SW480 (cell line): ENCODE measurements at regions not wholly inside any gene's neighbourhood (a gene's known extent, or its start where the extent isn't known, plus 50 kb on each side); places are given as distances from the start of the nearest gene placed in this dataset.
A peak's percentile ranks its signal among the peaks of the same experiment; 100 is the strongest.

Source experiments
- DNase-seq: peaks from one replicate; pipeline ENCODE4 v3.0.0-alpha.2; 2016; ENCODE audit warnings: low spot score

DNA sequence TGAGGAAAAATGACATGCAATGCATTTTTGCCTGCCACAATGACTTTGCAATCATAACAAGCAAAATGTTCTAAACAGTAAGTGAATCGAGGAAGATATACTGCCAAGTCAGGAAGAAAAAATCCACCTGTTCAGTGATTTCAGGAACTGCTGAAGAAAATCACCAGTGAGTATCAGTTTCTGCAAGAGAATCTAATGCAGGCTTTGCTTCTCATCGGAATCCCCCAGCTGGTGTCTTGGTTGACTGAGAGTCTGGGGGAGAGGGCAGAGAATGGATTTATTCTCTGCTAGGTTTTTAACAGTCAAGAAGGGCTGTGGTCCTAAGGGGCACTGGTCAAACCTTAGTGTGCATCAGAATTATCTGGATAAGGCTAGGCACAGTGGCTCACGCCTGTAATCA is 363.4 kb downstream of the CDH26 start:
- no peak for DNase-seq

DNA sequence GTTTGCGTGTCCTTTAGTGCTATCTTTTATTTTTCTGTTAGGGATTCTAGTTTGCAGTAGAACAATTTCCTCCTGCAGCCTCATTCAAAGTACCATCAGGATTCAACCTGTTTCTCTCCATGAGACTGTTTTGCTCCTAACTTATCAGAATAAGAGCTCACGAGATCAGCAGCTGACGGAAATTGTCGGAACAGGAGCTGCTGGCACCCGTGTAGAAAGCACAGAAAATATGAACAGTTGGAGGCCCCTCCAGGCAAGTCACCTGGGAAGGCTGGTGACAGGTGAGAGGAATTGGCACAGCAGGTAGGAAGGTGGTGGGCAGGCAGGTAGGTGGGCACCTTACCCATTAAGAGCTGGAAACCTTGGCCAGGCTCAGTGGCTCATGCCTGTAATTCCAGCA is 368.6 kb downstream of the CDH26 start:
- DNase-seq = no peak

DNA sequence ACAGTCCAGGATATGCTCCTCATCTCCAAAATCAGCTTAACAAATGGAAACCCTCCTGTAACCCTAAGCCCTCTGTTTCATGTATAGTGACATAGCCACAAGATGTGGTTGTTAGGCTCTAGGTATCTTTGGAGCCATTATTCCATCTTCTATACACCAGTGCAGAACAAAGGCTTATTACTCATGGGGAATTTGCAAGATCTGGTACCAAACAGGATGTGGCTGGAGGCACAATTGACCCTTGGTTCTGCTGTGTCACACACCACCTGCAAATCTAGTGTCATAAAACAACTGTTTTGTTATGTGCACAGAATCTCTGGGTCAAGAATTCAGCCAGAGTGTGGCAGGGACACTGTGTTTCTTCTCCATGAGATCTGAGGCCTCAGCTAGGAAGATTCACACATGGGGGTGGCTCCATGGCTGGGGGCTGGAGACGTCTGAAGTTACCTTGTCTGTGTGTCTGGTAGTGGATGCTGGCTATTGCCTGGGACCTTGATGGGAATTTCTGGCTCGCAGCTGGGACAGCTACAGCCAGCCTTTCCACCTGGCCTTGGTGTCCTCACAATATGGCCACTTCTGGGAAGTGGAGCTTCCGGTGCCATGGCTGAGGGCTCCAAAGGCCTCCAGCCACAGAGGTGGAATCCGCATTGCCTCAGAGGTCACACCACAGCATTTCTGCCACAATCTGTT is 369.9 kb downstream of the CDH26 start:
- DNase-seq = peak; percentile 77

DNA sequence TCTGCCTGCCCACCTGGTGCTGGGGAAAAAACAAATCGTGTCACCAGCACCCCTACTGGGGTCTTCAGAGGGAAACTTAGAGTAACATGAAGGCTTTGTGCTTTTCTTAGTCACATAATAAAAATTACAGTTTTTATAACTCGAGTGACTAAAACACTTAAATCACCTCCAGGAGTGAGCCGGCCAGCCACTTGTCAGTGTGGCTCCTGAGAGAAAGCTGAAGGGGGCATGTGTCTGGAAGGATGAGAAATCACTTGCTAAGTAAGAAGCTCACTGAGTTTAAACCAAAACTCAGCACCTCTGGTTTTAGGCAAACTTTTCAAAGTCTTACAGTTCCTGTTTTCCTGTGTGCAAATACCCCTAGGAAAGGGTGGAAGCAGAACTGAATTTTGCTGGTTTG is 372.2 kb downstream of the CDH26 start:
- DNase-seq = no peak

DNA sequence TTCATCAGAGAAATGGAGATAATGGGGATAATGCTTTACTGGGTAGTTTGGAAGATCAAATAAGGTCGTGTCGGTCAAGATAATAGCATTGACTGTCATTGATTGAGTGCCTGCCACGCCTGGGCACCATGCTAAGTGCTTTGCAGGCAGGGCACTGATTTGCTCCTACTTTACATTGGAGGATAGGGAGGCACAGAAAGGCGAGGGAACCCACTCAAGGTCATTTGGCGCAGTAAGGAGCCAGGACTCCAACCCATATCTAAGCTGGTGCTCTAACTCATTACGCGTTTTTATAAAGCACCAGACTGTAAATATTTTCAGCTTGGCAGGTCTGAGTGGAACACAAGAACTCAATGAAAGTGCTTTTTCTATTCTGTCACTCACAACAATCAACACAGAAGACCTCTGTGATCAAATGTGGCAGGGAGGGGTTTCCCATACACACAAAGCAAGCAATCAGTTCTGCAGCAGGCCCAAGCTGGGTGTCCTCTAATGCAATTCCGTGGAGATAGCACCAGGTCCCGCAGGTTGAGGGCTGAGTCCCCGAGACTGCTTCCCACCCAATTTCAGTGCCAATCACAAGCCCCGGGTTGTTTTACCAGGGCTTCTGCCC is 373.6 kb downstream of the CDH26 start:
- no peak for DNase-seq

DNA sequence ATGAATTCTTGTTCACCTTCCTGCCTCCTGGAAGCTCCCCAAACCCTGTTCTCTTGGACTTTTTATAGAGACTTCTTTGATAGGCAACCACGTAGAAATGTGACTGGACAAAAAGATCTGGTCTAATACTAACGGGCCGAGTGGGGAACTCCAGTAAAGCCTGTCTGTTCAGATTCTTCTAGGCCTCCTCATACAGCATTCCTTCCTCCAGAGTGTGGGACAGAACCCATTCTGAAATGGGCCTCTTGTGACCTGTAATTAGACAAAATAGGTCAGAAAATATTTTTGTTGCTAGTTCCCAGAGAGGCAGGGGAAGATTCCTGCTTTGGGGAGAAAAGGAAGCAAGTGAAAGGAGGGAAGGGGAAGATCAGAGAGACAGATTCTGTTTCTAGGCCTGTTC is 374.3 kb downstream of the CDH26 start:
- DNase-seq = no peak

DNA sequence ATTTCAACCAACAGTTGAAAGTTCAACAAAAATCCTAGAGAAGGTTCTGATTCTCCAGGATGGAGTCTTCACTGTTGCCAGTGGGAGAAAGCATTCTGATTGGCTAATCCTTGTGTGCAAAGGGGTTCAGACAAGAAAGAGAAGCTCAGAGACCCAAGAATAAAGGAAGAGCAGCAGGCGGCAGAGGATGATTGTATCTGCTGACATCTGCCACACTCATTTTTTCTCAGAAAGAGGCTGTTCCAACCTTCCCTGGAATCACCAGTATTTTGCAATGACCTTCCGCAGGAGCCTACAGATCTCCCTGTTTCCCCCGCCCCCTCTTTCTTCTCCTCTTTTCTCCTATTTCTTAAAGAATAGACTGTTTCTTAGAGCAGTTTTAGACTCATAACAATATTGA is 376.7 kb downstream of the CDH26 start:
- no peak for DNase-seq

DNA sequence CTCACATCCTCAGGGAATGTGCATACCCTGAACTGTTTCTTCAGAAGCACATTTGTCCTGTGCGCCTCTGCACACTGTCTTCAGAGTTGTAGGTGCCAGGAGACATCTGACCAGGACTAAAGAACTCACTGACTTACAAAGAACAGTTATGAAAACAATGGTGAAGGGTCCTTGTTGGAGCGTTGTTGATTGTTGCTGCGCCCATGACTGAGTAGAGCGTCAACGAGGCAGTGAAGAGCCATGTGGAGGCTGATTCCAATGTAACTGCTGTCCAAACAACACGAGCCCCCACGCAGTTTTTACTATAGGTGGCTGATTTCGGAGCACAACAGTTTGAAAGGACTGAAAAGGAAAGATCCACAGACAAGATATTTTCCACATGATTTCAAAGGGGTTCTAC is 380.3 kb downstream of the CDH26 start:
- no peak for DNase-seq

DNA sequence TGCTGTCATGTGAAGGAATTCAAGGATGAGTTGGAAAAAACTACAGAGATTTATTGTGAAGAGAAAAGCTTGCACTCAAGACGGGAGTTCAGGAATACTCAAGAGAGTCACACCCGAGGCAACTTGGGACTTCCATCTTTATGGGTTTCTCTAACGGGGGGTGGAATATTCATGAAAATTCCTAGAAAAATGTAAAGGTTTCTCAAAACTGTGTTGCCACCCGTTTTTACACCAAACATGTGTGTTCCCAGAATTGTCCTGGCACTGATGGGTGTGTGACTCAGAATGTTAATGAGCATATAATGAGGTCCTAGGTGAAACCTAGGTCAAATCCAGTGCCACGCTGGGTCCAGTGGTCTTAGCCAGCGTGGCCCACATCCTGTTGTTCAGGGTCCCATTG is 381.5 kb downstream of the CDH26 start:
- DNase-seq = no peak

DNA sequence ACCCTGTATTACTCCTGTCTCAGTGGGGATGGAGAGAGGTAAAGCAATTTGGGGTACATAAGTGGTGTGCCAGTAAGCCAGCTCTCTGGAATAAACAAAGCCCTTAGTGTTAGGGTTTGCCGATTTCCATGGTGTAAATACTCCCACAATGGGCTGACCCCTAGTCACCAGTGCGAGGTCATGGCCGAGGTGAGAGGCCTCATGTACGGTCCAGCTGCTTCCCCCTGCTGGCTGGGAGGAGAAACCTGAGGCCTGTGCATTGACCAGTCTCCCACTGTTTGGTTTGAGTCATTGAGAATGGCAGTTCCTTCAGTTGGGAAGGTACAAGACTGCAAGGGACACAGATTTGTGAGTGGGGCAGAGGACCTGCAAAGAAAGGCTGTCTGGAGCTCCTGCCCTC is 382.0 kb downstream of the CDH26 start:
- DNase-seq = no peak

DNA sequence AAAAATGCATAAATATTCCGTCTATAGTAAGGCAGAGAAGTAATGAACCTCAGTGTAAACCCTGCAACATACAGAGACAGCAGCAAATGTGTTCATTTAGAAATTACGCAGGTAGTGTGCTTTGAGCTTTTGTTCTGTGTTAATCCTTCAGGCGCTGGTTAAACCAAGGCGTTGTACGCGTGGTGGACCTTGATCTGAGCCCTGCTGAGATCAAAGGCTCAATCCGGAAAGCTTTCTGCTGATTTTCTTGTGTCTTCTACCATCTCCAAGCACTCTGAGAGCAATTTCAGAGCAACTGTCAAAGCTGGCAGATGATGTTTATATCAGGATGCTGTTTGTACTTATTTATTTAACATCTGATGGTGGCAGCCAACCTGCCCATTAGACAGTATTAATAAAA is 382.8 kb downstream of the CDH26 start:
- DNase-seq = no peak

DNA sequence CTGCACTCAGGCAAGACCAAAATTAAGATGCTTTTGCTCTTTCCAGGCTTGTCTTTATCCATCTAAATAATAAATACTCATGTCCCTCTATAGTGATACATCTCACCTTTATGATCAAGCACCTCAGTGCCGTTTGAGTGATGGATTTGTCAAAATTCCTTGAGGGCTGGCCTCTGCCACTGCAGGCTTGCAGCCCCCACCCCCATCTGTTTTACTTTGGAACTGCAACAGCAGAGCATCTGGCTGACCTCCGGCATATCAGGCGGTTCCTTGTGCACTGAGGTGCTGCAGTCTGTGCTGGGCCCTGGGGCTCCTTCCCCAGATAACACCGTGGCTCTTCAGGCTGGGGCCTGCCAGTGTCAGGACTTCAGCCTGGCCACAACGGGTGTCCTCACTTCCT is 386.9 kb downstream of the CDH26 start:
- DNase-seq = no peak

DNA sequence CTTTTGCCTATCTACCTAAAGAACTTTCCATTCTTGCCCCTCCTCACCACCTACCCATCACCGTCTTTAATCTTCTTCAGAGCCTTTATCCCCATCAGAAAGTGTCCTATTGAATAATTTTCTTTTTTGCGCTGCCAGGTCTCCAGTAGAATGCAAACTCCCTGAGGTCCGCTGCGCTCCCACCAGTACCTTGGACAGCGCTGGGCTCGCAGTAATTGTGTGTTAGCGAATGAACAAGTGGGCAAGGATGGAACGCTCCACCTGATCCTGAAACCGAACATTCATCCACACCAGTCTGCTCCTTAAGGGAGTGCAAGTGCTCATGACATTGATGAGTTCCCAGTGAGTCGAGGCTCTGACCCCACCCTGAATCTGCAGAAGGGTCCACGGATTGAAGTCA is 391.2 kb downstream of the CDH26 start:
- no peak for DNase-seq

DNA sequence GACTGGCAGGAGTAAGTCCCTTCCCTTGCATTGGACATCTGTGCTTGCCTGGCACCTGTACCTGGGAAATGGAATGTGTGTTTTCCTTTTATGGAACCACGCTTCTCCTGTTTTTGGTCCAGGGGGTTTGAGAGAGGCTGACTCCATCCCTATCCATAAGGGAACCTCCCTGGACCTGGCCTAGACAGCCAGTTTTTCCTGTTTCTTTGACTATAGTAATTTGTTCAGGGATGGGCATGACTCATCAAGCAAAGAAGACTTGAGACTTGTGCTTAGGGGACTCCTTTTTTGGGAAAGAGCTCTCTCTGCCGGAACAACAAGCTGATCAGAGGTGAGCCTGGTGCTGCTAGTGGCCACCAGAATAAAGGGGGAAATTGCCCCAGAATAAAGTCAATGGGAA is 393.8 kb downstream of the CDH26 start:
- DNase-seq = no peak

DNA sequence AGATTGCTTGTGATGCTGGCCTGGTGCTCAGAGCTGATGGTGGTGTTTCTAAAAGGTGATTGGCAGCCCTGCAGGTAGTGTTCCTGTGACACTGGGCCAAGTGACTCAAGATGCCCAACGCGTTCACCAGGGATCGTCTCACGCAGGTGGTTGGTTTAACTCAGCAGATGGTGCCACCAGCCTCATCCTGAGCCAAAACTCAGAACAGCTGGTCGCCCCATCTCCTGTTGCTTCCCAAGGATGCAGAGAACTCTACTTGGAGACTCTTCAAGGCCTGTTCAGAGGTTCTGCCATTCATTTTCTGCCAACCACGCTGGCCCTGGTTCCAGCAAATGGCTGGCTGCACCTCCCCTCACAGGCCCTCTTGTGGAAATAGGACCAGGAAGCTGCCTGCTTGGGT is 394.4 kb downstream of the CDH26 start:
- no peak for DNase-seq

DNA sequence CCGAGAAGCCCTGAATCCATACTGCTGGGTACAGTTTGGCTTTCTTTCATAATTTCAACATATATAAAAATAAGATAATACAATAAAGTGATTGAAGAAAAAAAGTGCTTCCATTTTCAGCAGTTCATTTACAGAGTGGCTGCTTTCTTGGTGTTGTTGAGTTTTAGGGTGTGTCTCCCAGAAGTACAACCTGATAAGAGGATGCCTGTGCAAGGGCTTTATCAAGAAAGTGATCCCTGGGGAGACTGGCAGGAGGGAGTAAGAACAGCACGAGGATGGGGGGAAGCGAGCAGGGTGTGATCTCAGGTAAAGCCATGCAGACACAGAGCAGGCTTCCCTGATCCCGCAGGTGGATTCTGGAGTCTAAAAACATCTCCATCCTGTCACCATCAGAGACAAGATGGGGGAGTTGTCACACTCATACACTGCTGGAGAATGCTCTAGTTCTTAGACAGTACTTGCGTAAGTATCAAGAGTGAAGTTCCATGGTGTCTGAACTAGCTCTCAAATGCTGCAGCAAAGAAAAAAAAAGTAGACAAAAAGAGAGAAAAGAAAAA is 395.9 kb downstream of the CDH26 start:
- no peak for DNase-seq

DNA sequence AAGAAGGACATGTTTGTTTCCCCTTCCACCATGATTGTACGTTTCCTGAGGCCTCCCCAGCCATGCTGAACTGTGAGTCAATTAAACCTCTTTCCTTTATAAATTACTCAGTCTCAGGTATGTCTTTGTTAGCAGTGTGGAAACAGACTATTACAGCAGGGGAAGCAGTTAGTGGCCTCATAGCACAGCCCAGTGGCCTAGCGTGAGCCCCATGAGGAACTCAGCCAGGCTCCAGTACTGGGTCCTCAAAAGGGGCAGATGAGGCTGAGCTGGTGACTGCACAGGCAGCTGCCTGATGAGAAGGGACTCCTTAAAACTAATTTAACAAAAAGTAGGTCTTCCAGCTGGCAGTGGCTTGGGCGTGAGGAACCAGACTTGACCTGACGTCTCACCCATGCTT is 399.9 kb downstream of the CDH26 start:
- no peak for DNase-seq

DNA sequence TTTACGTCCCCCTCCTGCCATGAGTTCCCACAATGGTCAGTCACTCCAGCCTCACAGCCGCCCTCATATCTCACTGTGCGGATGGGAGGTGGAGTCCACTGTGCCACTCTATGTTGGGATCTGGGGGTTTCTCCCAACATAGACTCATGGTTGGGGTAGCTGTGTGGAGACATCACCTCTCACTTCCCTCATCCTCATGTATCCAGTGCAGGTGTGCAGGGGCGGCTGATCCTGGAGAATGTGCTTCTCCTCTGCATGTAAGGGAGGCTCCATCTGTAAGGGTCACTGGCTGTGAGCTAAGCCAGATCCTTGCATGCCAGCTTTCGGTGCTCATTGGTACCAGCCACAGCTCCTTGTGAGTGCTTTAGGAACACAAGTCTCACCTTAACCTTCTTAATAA is 400.8 kb downstream of the CDH26 start:
- no peak for DNase-seq

DNA sequence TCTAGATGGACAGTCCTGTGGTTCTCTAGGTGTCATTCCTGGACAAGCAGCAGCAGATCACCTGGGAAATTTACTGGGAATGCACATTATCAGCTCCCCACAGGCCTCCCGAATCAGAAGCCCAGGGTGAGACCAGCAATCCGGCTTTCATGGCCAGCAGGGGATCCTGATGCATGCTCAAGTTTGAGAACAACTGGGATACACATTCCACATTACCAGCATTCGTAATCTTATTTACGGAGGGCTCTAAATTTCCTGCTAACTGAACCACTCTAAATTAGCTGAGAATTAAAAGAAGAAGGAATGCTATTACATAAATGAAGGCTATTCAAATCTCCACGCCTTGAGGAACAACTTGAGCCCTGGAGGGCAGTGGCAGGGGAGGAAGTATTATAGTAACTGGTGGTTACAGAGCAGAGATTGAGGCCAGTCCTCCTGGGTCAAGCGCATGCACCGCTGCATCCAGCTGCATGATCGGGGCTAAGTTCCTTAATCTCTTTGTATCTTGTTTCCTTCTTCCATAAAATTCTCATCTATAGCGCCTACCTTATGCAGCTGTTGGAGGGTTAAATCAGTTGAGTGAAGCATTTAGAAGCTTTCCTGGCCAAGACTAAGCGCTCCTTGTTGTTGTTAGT is 403.7 kb downstream of the CDH26 start:
- no peak for DNase-seq

DNA sequence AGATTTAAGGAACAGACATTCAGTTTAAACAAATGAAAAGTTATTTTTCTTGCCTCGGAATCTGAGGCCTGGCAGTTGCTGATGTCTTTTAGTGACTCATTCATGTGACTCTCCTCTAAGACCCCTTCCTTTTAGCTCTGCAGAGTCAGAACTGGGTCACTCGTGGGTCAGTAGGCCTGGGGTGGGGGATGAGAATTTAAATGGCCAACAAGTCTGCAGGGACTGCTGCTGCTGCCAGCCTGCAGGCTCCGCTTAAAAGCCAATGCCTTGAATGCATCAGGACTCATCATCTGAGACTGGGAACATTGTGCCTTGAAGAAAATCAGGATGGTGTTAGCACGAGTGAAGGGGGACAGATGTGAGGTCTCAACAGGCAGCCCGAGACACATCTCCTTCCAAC is 404.3 kb downstream of the CDH26 start:
- no peak for DNase-seq

DNA sequence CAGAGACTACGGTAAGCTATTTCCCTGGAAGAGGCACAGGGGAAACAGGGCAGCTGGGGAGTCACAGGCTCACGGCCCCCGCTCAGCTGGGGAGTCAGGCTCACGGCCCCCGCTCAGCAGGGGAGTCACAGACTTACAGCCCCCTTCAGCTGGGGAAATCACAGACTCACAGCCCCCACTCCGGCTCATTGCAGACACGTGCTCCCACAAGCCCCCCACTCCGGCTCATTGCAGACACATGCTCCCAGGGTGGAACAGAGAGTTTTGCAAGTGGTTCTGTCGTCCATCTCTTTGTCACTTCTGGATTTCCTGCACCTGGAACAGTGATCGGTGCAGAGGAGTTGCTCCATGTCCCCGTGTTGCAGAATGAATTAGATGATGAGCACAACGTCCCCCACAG is 405.5 kb downstream of the CDH26 start:
- DNase-seq = no peak

DNA sequence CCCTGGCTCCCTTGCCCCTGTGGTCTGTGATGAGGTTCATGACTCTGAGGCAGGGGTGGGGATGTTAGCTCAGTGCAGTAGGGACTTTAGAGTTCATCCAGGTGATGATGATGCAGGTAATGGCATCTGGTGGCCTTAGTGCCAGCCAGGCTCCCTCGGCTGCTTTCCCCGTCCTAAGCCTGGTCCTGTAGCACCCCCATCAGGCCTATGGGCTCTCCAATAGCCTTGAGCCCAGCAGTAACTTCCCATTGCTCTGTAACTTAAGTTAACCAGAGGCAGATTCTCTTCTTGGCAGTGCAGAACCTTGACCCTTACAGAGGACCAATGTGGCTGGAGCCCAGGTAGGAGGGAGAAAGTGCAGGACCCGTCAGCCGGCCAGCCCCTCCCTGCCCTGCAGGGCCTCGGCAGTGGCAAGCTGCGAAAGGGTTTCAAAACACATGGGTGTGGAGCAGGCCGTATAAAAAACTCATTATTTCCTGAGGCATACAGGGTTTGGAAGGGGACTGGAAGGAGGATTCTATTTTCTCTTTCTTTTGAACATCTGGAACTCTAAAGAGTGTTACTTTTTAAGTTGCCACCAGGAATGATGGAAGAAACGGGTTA is 406.9 kb downstream of the CDH26 start:
- peak; percentile 45 for DNase-seq

DNA sequence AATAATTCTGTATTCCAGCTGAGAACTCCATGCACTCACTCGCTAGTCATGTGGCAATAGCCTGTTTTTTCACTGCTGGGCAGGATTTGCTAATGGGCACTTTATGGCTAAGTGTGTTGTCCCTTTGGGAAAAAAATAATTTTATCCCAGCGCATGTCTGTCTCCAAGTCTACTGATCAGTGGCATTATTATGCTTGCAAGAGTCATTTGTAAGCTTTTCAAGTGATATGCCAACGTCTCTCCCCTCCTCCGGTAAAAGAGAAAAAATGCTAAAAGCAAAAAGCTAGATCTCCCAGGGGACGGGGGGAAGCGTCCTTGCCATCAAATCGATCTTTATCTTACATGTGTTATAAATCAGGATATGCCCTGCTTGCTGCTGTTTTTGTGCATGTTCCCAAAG is 407.7 kb downstream of the CDH26 start:
- no peak for DNase-seq
